Erythroblast (primary cell): ENCODE measurements at regions not wholly inside any gene's neighbourhood (a gene's known extent, or its start where the extent isn't known, plus 50 kb on each side); places are given as distances from the start of the nearest gene placed in this dataset.

Experiments
- GATA1 ChIP-seq: IDR thresholded peaks from 2 replicates; pipeline ENCODE4 v1.6.1; 2011; ENCODE audit warnings: low read depth, mild to moderate bottlenecking, control low read depth, low read length, moderate library complexity
- POLR2A ChIP-seq: IDR thresholded peaks from 2 replicates; pipeline ENCODE4 v1.6.1; 2011; ENCODE audit warnings: mild to moderate bottlenecking, low read length

GRCh38 chr7:37508118-37508517, 59.5 kb upstream of the ELMO1 start:
- no peak for TF ChIP-seq POLR2A
- no peak for TF ChIP-seq GATA1
